IMR-90 (cell line): ENCODE measurements at regions not wholly inside any gene's neighbourhood (a gene's known extent, or its start where the extent isn't known, plus 50 kb on each side); places are given as distances from the start of the nearest gene placed in this dataset.

ENCODE experiments used
- ATAC-seq: fragments of 200-7000 bp; cut with Tn5 transposase; 2 replicates; pipeline ENCODE4 v1.9.1; 2020; ENCODE audit warnings: low read depth, mild to moderate bottlenecking, moderate library complexity
- BruUV-seq: library from RNA; stranded (reverse); fragments of 400-500 nt; replicated peaks from 2 replicates; lab custom pipeline; 2021; lab: Mats Ljungman, UMichigan
- CTCF ChIA-PET: fragments of 300-600 bp; formaldehyde crosslinking; extraction: SDS; loops from one replicate; lab custom pipeline; 2021; ENCODE audit warnings: antibody characterized with exemption; lab: Yijun Ruan, JAX
- POLR2A ChIA-PET: fragments of 300-600 bp; sonication (Branson Sonifier 250); formaldehyde crosslinking; loops from one replicate; lab custom pipeline; 2022; ENCODE audit warnings: antibody characterized with exemption; ENCODE audit not compliant: unreplicated experiment; lab: Charles Lee
- DNase-seq: peaks from one replicate; pipeline ENCODE4 v3.0.0; 2013
- H2AFZ ChIP-seq: replicated peaks from 2 replicates; pipeline ENCODE3; 2013; ENCODE audit warnings: low read length, mild to moderate bottlenecking; ENCODE audit not compliant: poor library complexity
- H2AK5ac ChIP-seq: 2 replicates; pipeline ENCODE4 v1.6.1; 2013; ENCODE audit warnings: low read depth, low read length, inconsistent platforms
- H2AK9ac ChIP-seq: replicated peaks from 2 replicates; pipeline ENCODE3; 2013; ENCODE audit warnings: mild to moderate bottlenecking, low read depth, low read length, moderate library complexity; ENCODE audit not compliant: poor library complexity
- H2BK120ac ChIP-seq: 2 replicates; pipeline ENCODE4 v1.6.1; 2013; ENCODE audit warnings: low read depth, low read length, inconsistent platforms
- H2BK15ac ChIP-seq: 3 replicates; pipeline ENCODE4 v1.6.1; 2013; ENCODE audit warnings: low read depth, low read length, inconsistent platforms
- H2BK20ac ChIP-seq: 2 replicates; pipeline ENCODE4 v1.6.1; 2013; ENCODE audit warnings: low read depth, mild to moderate bottlenecking, inconsistent platforms, low read length, moderate library complexity
- H2BK5ac ChIP-seq: 2 replicates; pipeline ENCODE4 v1.6.1; 2013; ENCODE audit warnings: mild to moderate bottlenecking, low read depth, low read length, inconsistent platforms; ENCODE audit not compliant: poor library complexity, severe bottlenecking
- H3K14ac ChIP-seq: replicated peaks from 2 replicates; pipeline ENCODE4 v1.6.1; 2013; ENCODE audit warnings: low read depth, low read length, inconsistent platforms
- H3K18ac ChIP-seq: 2 replicates; pipeline ENCODE4 v1.6.1; 2013; ENCODE audit warnings: low read depth, low read length, control low read depth
- H3K23ac ChIP-seq: 2 replicates; pipeline ENCODE4 v1.6.1; 2013; ENCODE audit warnings: low read depth, low read length, inconsistent platforms
- H3K27ac ChIP-seq: 2 replicates; pipeline ENCODE4 v1.5.1; 2013; ENCODE audit warnings: mild to moderate bottlenecking, control low read depth, low read length; ENCODE audit not compliant: insufficient read depth
- H3K27me3 ChIP-seq: 2 replicates; pipeline ENCODE4 v1.6.1; 2013; ENCODE audit warnings: low read length; ENCODE audit not compliant: control insufficient read depth, insufficient read depth
- H3K36me3 ChIP-seq: 2 replicates; pipeline ENCODE4 v1.6.1; 2013; ENCODE audit warnings: low read length, mixed read lengths; ENCODE audit not compliant: control insufficient read depth, insufficient read depth
- H3K4ac ChIP-seq: 2 replicates; pipeline ENCODE4 v1.6.1; 2013; ENCODE audit warnings: low read depth, low read length, inconsistent platforms
- H3K4me1 ChIP-seq: 2 replicates; pipeline ENCODE4 v1.6.1; 2013; ENCODE audit warnings: low read length, mixed read lengths; ENCODE audit not compliant: control insufficient read depth, insufficient read depth
- H3K4me2 ChIP-seq: 2 replicates; pipeline ENCODE4 v1.6.1; 2013; ENCODE audit warnings: low read depth, mild to moderate bottlenecking, control low read depth, low read length, moderate library complexity
- H3K4me3 ChIP-seq: 2 replicates; pipeline ENCODE4 v1.5.1; 2013; ENCODE audit warnings: low read depth, mild to moderate bottlenecking, control low read depth, low read length, moderate library complexity; ENCODE audit not compliant: insufficient read depth
- H3K56ac ChIP-seq: 2 replicates; pipeline ENCODE4 v1.6.1; 2013; ENCODE audit warnings: low read length, inconsistent platforms; ENCODE audit not compliant: insufficient read depth; ENCODE audit errors: extremely low read depth
- H3K79me1 ChIP-seq, 2 experiments: 2 replicates each; pipeline ENCODE4 v1.6.1; 2013; ENCODE audit warnings: low read length in 2 of 2, inconsistent platforms in 1 of 2, low read depth in 1 of 2
- H3K9ac ChIP-seq: 2 replicates; pipeline ENCODE4 v1.6.1; 2013; ENCODE audit warnings: low read depth, low read length, control low read depth
- H3K9me1 ChIP-seq: 2 replicates; pipeline ENCODE4 v1.6.1; 2013; ENCODE audit warnings: low read length, inconsistent platforms; ENCODE audit not compliant: insufficient read depth
- H3K9me3 ChIP-seq: 2 replicates; pipeline ENCODE4 v1.6.1; 2013; ENCODE audit warnings: low read length; ENCODE audit not compliant: control insufficient read depth, insufficient read depth
- H4K20me1 ChIP-seq: 2 replicates; pipeline ENCODE4 v1.6.1; 2013; ENCODE audit warnings: low read length, inconsistent platforms; ENCODE audit not compliant: insufficient read depth
- H4K5ac ChIP-seq: 2 replicates; pipeline ENCODE4 v1.6.1; 2013; ENCODE audit warnings: mild to moderate bottlenecking, low read depth, low read length, control low read depth
- H4K8ac ChIP-seq, 2 experiments: 2 replicates each; pipeline ENCODE4 v1.6.1; 2013; ENCODE audit warnings: low read depth in 2 of 2, low read length in 2 of 2, control low read depth in 1 of 2, inconsistent platforms in 1 of 2
- H4K91ac ChIP-seq: 2 replicates; pipeline ENCODE4 v1.6.1; 2013; ENCODE audit warnings: low read depth, low read length, inconsistent platforms; ENCODE audit not compliant: insufficient read depth
- MAFK ChIP-seq: IDR thresholded peaks from 2 replicates; pipeline ENCODE4 v1.6.1; 2012; ENCODE audit warnings: low read depth, low read length, improper control_type of control experiment
- MXI1 ChIP-seq: IDR thresholded peaks from 2 replicates; pipeline ENCODE4 v1.6.1; 2012; ENCODE audit warnings: low read depth, mild to moderate bottlenecking, low read length, moderate library complexity, borderline replicate concordance
- NFE2L2 ChIP-seq: fragments of 150-350 bp; IDR thresholded peaks from 2 replicates; pipeline ENCODE4 v1.6.1; 2016; ENCODE audit warnings: low read depth, mild to moderate bottlenecking, low read length
- RCOR1 ChIP-seq: IDR thresholded peaks from 2 replicates; pipeline ENCODE4 v1.6.1; 2012; ENCODE audit warnings: mild to moderate bottlenecking, low read length, improper control_type of control experiment; ENCODE audit not compliant: insufficient replicate concordance
- SMC3 ChIP-seq: fragments of 150-350 bp; IDR thresholded peaks from 2 replicates; pipeline ENCODE4 v1.6.1; 2016; ENCODE audit warnings: low read depth, mild to moderate bottlenecking, antibody characterized with exemption, low read length, moderate library complexity
- WGBS, 2 experiments: methylation state at CpG; one replicate each; pipeline versions ENCODE4 v1.1.5 to v1.1.7; 2013; ENCODE audit warnings: missing lambda C conversion rate in 2 of 2; ENCODE audit not compliant: insufficient read length in 1 of 2; ENCODE audit errors: extremely low coverage in 2 of 2; 5-methylcytosine and 5-hydroxymethylcytosine counted together
- dilution Hi-C: fragments of 300-500 bp; cut with HindIII; formaldehyde crosslinking; loops from one replicate; pipeline ENCODE4 v1.14.3; 2018; ENCODE audit warnings: low sequenced_read_pairs; ENCODE audit not compliant: unreplicated experiment
- in situ Hi-C: fragments of 300-500 bp; cut with MboI; formaldehyde crosslinking; loops from 3 replicates; pipeline ENCODE4 v1.14.3; 2019; ENCODE audit warnings: low sequenced_read_pairs, inconsistent platforms, mixed read lengths
- intact Hi-C: fragments of 100-400 bp; cut with micrococcal nuclease; formaldehyde crosslinking; loops from 2 replicates; pipeline ENCODE4 v1.10.0; 2022

DNA sequence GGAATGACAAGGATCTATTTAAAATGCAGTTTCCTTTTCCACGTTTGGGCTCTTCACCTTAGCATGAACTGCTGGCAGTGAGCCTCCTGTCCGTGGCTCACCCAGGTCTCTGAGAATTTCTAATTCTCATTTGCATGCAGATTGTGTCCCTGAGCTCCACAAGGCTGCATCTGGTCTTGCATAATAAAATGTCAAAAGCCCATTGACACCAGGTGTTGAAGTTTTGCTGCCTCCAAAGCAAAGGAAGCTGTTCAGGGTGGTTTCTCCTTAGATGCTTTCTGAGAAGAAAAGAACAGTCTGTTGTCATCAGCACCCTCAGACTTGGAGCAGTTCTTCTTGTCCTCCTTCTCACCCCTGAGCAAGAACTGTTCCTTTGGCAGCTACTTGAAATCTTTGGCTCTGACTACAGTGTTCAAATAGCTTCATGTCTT is 433.1 kb upstream of the KAZN start:
- no peak overlapping the region for H3K23ac ChIP-seq
- no TSS peak for BruUV-seq
- H3K14ac ChIP-seq: no peak overlapping the region
- TF ChIP-seq NFE2L2 (no peak), MAFK (no peak), SMC3 (no peak), MXI1 (no peak), RCOR1 (no peak)
- intact Hi-C loops (no loop called here), dilution Hi-C loops (no loop called here), in situ Hi-C loops (no loop called here)
- ATAC-seq (no peak), DNase-seq (no peak)
- no peak overlapping the region for H4K91ac ChIP-seq
- no peak overlapping the region for H2BK15ac ChIP-seq
- no peak overlapping the region for H3K56ac ChIP-seq
- H3K36me3 ChIP-seq: no peaks in the 10 kb centered on the region
- no peaks in the 10 kb centered on the region for H3K9me1 ChIP-seq
- POLR2A ChIA-PET: no interaction called here
- H3K4me3 ChIP-seq: no peak overlapping the region
- H4K5ac ChIP-seq: no peak overlapping the region
- no peak overlapping the region for H2AK5ac ChIP-seq
- H3K79me1 ChIP-seq: no peaks in the 10 kb centered on the region
- H4K20me1 ChIP-seq: no peaks in the 10 kb centered on the region
- no peaks in the 10 kb centered on the region for H3K27me3 ChIP-seq
- no peak overlapping the region for H2AK9ac ChIP-seq
- peaks cover 27% of the 10 kb centered on the region for H3K9me3 ChIP-seq
- no peak overlapping the region for H3K18ac ChIP-seq
- H3K27ac ChIP-seq: no peak overlapping the region
- WGBS, 2 experiments: no CpG with 5 or more reads among the region's 2 CpGs
- no peak overlapping the region for H4K8ac ChIP-seq
- H3K4me2 ChIP-seq: no peak overlapping the region
- no peak overlapping the region for H3K4ac ChIP-seq
- CTCF ChIA-PET: no interaction called here
- no peak overlapping the region for H2AFZ ChIP-seq
- H2BK5ac ChIP-seq: no peak overlapping the region
- no peak overlapping the region for H2BK120ac ChIP-seq
- no peak overlapping the region for H2BK20ac ChIP-seq
- H3K9ac ChIP-seq: no peak overlapping the region
- no peaks in the 10 kb centered on the region for H3K4me1 ChIP-seq
